Neural cell (in vitro differentiated cells): ENCODE measurements at regions not wholly inside any gene's neighbourhood (a gene's known extent, or its start where the extent isn't known, plus 50 kb on each side); places are given as distances from the start of the nearest gene placed in this dataset.

Experiments
- EZH2 ChIP-seq: fragments of 200-600, 300-800 bp; shearing (Covaris generic), sonication (generic); IDR thresholded peaks from 2 replicates; pipeline ENCODE4 v1.6.1; 2014; ENCODE audit warnings: antibody characterized with exemption, low read length, borderline replicate concordance, mild to moderate bottlenecking; ENCODE audit not compliant: insufficient read depth, poor library complexity, severe bottlenecking
- MXI1 ChIP-seq: fragments of 450-650 bp; conservative IDR thresholded peaks from 2 replicates; pipeline ENCODE4 v1.6.1; 2014; ENCODE audit warnings: antibody characterized with exemption, mild to moderate bottlenecking; ENCODE audit not compliant: poor library complexity, severe bottlenecking
- POLR2AphosphoS5 ChIP-seq: IDR thresholded peaks from 2 replicates; pipeline ENCODE4 v1.6.1; 2012
- TAF1 ChIP-seq: IDR thresholded peaks from 2 replicates; pipeline ENCODE4 v1.6.1; 2012; ENCODE audit warnings: low read depth
- TF ChIP-seq, protein P1 (sequence below): IDR thresholded peaks from 2 replicates; pipeline ENCODE4 v1.6.1; 2012; ENCODE audit warnings: borderline replicate concordance
- TF ChIP-seq, protein P2 (sequence below): fragments of 450-650 bp; IDR thresholded peaks from 2 replicates; pipeline ENCODE4 v1.5.1; 2014; ENCODE audit warnings: antibody characterized with exemption, mild to moderate bottlenecking, moderate library complexity; ENCODE audit not compliant: poor library complexity, severe bottlenecking

DNA sequence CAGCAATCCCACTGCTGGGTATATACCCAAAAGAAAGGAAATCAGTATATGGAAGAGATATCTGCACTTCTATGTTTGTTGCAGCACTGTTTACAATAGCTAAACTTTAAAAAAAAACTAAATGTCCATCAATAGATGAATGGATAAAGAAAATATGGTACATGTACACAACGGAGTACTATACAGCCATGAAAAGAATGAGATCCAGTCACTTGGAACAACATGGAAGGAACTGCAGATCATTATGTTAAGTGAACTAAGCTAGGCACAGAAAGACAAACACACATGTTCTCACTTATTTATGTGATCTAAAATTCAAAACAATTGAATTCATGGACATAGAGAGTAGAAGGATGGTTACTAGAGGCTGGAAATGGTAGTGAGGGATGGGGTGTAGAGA is 400.7 kb downstream of the ZNF674 start:
- TF ChIP-seq POLR2AphosphoS5 (no peak), EZH2 (no peak), MXI1 (no peak), TAF1 (no peak)
- TF ChIP-seq, protein P1, sequence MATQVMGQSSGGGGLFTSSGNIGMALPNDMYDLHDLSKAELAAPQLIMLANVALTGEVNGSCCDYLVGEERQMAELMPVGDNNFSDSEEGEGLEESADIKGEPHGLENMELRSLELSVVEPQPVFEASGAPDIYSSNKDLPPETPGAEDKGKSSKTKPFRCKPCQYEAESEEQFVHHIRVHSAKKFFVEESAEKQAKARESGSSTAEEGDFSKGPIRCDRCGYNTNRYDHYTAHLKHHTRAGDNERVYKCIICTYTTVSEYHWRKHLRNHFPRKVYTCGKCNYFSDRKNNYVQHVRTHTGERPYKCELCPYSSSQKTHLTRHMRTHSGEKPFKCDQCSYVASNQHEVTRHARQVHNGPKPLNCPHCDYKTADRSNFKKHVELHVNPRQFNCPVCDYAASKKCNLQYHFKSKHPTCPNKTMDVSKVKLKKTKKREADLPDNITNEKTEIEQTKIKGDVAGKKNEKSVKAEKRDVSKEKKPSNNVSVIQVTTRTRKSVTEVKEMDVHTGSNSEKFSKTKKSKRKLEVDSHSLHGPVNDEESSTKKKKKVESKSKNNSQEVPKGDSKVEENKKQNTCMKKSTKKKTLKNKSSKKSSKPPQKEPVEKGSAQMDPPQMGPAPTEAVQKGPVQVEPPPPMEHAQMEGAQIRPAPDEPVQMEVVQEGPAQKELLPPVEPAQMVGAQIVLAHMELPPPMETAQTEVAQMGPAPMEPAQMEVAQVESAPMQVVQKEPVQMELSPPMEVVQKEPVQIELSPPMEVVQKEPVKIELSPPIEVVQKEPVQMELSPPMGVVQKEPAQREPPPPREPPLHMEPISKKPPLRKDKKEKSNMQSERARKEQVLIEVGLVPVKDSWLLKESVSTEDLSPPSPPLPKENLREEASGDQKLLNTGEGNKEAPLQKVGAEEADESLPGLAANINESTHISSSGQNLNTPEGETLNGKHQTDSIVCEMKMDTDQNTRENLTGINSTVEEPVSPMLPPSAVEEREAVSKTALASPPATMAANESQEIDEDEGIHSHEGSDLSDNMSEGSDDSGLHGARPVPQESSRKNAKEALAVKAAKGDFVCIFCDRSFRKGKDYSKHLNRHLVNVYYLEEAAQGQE: no peak
- TF ChIP-seq, protein P2, sequence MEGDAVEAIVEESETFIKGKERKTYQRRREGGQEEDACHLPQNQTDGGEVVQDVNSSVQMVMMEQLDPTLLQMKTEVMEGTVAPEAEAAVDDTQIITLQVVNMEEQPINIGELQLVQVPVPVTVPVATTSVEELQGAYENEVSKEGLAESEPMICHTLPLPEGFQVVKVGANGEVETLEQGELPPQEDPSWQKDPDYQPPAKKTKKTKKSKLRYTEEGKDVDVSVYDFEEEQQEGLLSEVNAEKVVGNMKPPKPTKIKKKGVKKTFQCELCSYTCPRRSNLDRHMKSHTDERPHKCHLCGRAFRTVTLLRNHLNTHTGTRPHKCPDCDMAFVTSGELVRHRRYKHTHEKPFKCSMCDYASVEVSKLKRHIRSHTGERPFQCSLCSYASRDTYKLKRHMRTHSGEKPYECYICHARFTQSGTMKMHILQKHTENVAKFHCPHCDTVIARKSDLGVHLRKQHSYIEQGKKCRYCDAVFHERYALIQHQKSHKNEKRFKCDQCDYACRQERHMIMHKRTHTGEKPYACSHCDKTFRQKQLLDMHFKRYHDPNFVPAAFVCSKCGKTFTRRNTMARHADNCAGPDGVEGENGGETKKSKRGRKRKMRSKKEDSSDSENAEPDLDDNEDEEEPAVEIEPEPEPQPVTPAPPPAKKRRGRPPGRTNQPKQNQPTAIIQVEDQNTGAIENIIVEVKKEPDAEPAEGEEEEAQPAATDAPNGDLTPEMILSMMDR: no peak
